Esophagus muscularis mucosa (tissue), 4 donors: ENCODE measurements at regions not wholly inside any gene's neighbourhood (a gene's known extent, or its start where the extent isn't known, plus 50 kb on each side); places are given as distances from the start of the nearest gene placed in this dataset.

Experiments
- DNase-seq: peaks from one replicate; pipeline ENCODE4 v3.0.0-alpha.2; 2017; ENCODE audit errors: extremely low spot score
- H3K27ac ChIP-seq, 4 donors: fragments of 200-600 bp; sonication (generic); replicated peaks in 1 of 4; 1 replicate in 3 of 4; 2 replicates in 1 of 4; pipeline ENCODE4 v1.5.1; 2016 to 2019; ENCODE audit warnings: mild to moderate bottlenecking in 1 of 4
- H3K27me3 ChIP-seq, 4 donors: fragments of 200-600 bp; sonication (generic); one replicate each; pipeline versions ENCODE4 v1.5.1 to v1.6.0; 2016 to 2019
- H3K36me3 ChIP-seq, 4 donors: fragments of 200-600 bp; sonication (generic); one replicate each; pipeline ENCODE4 v1.5.1; 2016 to 2019
- H3K4me1 ChIP-seq, 4 donors: fragments of 200-600 bp; sonication (generic); one replicate each; pipeline ENCODE4 v1.5.1; 2016 to 2019
- H3K4me3 ChIP-seq, 4 donors: fragments of 200-600 bp; sonication (generic); 1 replicate in 2 of 4; 2 replicates in 2 of 4; pipeline ENCODE4 v1.5.1; 2016 to 2019; ENCODE audit warnings: mild to moderate bottlenecking in 4 of 4, moderate library complexity in 1 of 4
- H3K9me3 ChIP-seq, 4 donors: fragments of 200-600 bp; sonication (generic); 1 replicate in 3 of 4; 2 replicates in 1 of 4; pipeline ENCODE4 v1.5.1; 2016 to 2019
- CTCF ChIP-seq, 3 experiments: fragments of 200-600 bp in 2 of 3; fragments of 450-650 bp in 1 of 3; sonication (generic) in 2 of 3; IDR thresholded peaks; one replicate each; pipeline ENCODE4 v1.5.1; 2017 to 2019; ENCODE audit warnings: antibody characterized with exemption in 3 of 3, mild to moderate bottlenecking in 2 of 3, moderate library complexity in 1 of 3
- EP300 ChIP-seq: sonication (generic); formaldehyde crosslinking; IDR thresholded peaks from one replicate; pipeline ENCODE4 v1.6.1; 2017; ENCODE audit warnings: antibody characterized with exemption
- POLR2A ChIP-seq: fragments of 450-650 bp; IDR thresholded peaks from one replicate; pipeline ENCODE4 v1.6.1; 2017; ENCODE audit warnings: antibody characterized with exemption, moderate library complexity, mild to moderate bottlenecking, low read depth
- POLR2AphosphoS5 ChIP-seq, 2 donors: sonication (generic); formaldehyde crosslinking; IDR thresholded peaks; one replicate each; pipeline ENCODE4 v1.6.1; 2017; ENCODE audit warnings: antibody characterized with exemption in 2 of 2
- WGBS: methylation state at CpG from one replicate; pipeline ENCODE4 v1.1.5; 2018; 5-methylcytosine and 5-hydroxymethylcytosine counted together
- intact Hi-C: fragments of 100-400 bp; cut with DNase I; formaldehyde crosslinking; loops from one replicate; pipeline ENCODE4 v1.15.1; 2023

- TF ChIP-seq CTCF (IDR thresholded peaks at IDR 0.05): no peak
- TF ChIP-seq POLR2A: no peak
- no peak for TF ChIP-seq EP300
- no peak for TF ChIP-seq POLR2AphosphoS5 (IDR thresholded peaks at IDR 0.05)
- Histone ChIP-seq H3K4me3 (no peak overlapping the region), H3K4me1 (no peaks in the 10 kb centered on the region), H3K27me3 (no peaks in the 10 kb centered on the region), H3K27ac (no peak overlapping the region), H3K9me3 (no peaks in the 10 kb centered on the region), H3K36me3 (no peaks in the 10 kb centered on the region)
- no peak for DNase-seq
- intact Hi-C loops: no loop called here
- WGBS: 80% methylated on average over 4 of the region's 4 CpGs
These were observed 256.3 kb upstream of the ARHGAP20 start for GRCh38 chr11:110968348-110969062.

- Histone ChIP-seq H3K36me3 (no peaks in the 10 kb centered on the region), H3K9me3 (no peaks in the 10 kb centered on the region), H3K4me3 (no peak overlapping the region), H3K4me1 (no peaks in the 10 kb centered on the region), H3K27ac (no peak overlapping the region), H3K27me3 (no peaks in the 10 kb centered on the region)
- 67% methylated on average over 1 of the region's 1 CpG for WGBS
- no peak for TF ChIP-seq POLR2AphosphoS5 (IDR thresholded peaks at IDR 0.05)
- no peak for TF ChIP-seq EP300
- TF ChIP-seq POLR2A: no peak
- no peak for TF ChIP-seq CTCF (IDR thresholded peaks at IDR 0.05)
- DNase-seq: no peak
- intact Hi-C loops: no loop called here
These were observed 253.9 kb upstream of the ARHGAP20 start for GRCh38 chr11:110966131-110966530.

- 74% methylated on average over 4 of the region's 4 CpGs for WGBS
- DNase-seq: no peak
- Histone ChIP-seq H3K27ac (no peak overlapping the region), H3K4me1 (no peaks in the 10 kb centered on the region), H3K9me3 (no peaks in the 10 kb centered on the region), H3K27me3 (no peaks in the 10 kb centered on the region), H3K36me3 (no peaks in the 10 kb centered on the region), H3K4me3 (no peak overlapping the region)
- TF ChIP-seq POLR2AphosphoS5 (IDR thresholded peaks at IDR 0.05) (no peak), CTCF (IDR thresholded peaks at IDR 0.05) (no peak), EP300 (no peak), POLR2A (no peak)
- intact Hi-C loops: no loop called here
These were observed 250.7 kb upstream of the ARHGAP20 start for GRCh38 chr11:110962921-110963320.

GRCh38 chr11:110960167-110960566, 247.9 kb upstream of the ARHGAP20 start:
- no peaks in the 10 kb centered on the region for H3K36me3 ChIP-seq
- no peaks in the 10 kb centered on the region for H3K9me3 ChIP-seq
- no peak for DNase-seq
- H3K27me3 ChIP-seq: no peaks in the 10 kb centered on the region
- no peak for TF ChIP-seq POLR2A
- TF ChIP-seq POLR2AphosphoS5 (IDR thresholded peaks at IDR 0.05): no peak
- no peak for TF ChIP-seq CTCF (IDR thresholded peaks at IDR 0.05)
- no peak for TF ChIP-seq EP300
- no peak overlapping the region for H3K27ac ChIP-seq
- intact Hi-C loops: no loop called here
- no peak overlapping the region for H3K4me3 ChIP-seq
- H3K4me1 ChIP-seq: no peaks in the 10 kb centered on the region
- 87% methylated on average over 3 of the region's 3 CpGs for WGBS

GRCh38 chr11:110958216-110958615, 246.0 kb upstream of the ARHGAP20 start:
- intact Hi-C loops: no loop called here
- no peaks in the 10 kb centered on the region for H3K36me3 ChIP-seq
- H3K27ac ChIP-seq: no peak overlapping the region
- H3K4me3 ChIP-seq: no peak overlapping the region
- H3K4me1 ChIP-seq: no peaks in the 10 kb centered on the region
- H3K9me3 ChIP-seq: no peaks in the 10 kb centered on the region
- DNase-seq: no peak
- H3K27me3 ChIP-seq: no peaks in the 10 kb centered on the region
- no peak for TF ChIP-seq POLR2A
- TF ChIP-seq CTCF (IDR thresholded peaks at IDR 0.05): no peak
- TF ChIP-seq POLR2AphosphoS5 (IDR thresholded peaks at IDR 0.05): no peak
- TF ChIP-seq EP300: no peak
- 98% methylated on average over 4 of the region's 4 CpGs for WGBS
